ENCODE measurements at regions not wholly inside any gene's neighbourhood (a gene's known extent, or its start where the extent isn't known, plus 50 kb on each side); places are given as distances from the start of the nearest gene placed in this dataset.

- intact Hi-C loops (cut with micrococcal nuclease): no loop called here
- POLR2A ChIA-PET: no interaction called here
- no peaks in the 10 kb centered on the region for H3K9me2 ChIP-seq (ENCODE audit: insufficient read depth)
- peaks cover 93% of the 10 kb centered on the region for H3K27me3 ChIP-seq (ENCODE audit: insufficient read depth, low read length)
- ATAC-seq (no peak), DNase-seq (ENCODE audit: low read depth, low spot score) (no peak)
- no peaks in the 10 kb centered on the region for H3K9me3 ChIP-seq (ENCODE audit: control insufficient read depth in 1 of 2, insufficient read depth in 1 of 2, low read depth in 1 of 2, low read length in 2 of 2)
- H3K79me2 ChIP-seq (ENCODE audit: insufficient read depth, low read length): no peaks in the 10 kb centered on the region
- no peak overlapping the region for H3K4me2 ChIP-seq (ENCODE audit: low read length)
- RAD21 ChIA-PET (ENCODE audit: low non-redundant PET in 1 of 2, low total read pairs in 2 of 2, uncharacterized antibody in 2 of 2, unreplicated experiment in 2 of 2): no interaction called here
- no peaks in the 10 kb centered on the region for H3K36me3 ChIP-seq (ENCODE audit: control insufficient read depth in 1 of 2, insufficient read depth in 2 of 2, low read length in 2 of 2)
- H3K9ac ChIP-seq (ENCODE audit: low read length): no peak overlapping the region
- no peak overlapping the region for H2AFZ ChIP-seq (ENCODE audit: low read depth, low read length, poor library complexity, severe bottlenecking)
- H3K27ac ChIP-seq (ENCODE audit: low read depth, low read length): no peak overlapping the region
- no peak overlapping the region for H3K4me3 ChIP-seq (replicated peaks in 1 of 2; ENCODE audit: low read depth in 1 of 2, low read length in 2 of 2)
- no TSS peak for BruUV-seq (replicated peaks)
- H4K20me1 ChIP-seq (ENCODE audit: insufficient read depth): no peaks in the 10 kb centered on the region
- CTCF ChIA-PET: no interaction called here
- no peaks in the 10 kb centered on the region; a peak in 1 of 4 replicates for H3K4me1 ChIP-seq (ENCODE audit: control insufficient read depth in 1 of 2, insufficient read depth in 2 of 2, low read length in 2 of 2)
- TF ChIP-seq ATF3 (IDR thresholded peaks at IDR 0.05): no peak
These were observed 246.3 kb downstream of the RBFOX3 start for GRCh38 chr17:79364315-79365094.

GRCh38 chr17:79363552-79364275 is 247.1 kb downstream of the RBFOX3 start:
- H3K36me3 ChIP-seq (ENCODE audit: control insufficient read depth in 1 of 2, insufficient read depth in 2 of 2, low read length in 2 of 2): no peaks in the 10 kb centered on the region
- RAD21 ChIA-PET (ENCODE audit: low non-redundant PET in 1 of 2, low total read pairs in 2 of 2, uncharacterized antibody in 2 of 2, unreplicated experiment in 2 of 2): no interaction called here
- ATAC-seq: no peak
- no peak overlapping the region for H3K4me2 ChIP-seq (ENCODE audit: low read length)
- H2AFZ ChIP-seq (ENCODE audit: low read depth, low read length, poor library complexity, severe bottlenecking): no peak overlapping the region
- no peak overlapping the region for H3K9ac ChIP-seq (ENCODE audit: low read length)
- intact Hi-C loops (cut with micrococcal nuclease): no loop called here
- DNase-seq (ENCODE audit: low read depth, low spot score): no peak
- H3K4me1 ChIP-seq (ENCODE audit: control insufficient read depth in 1 of 2, insufficient read depth in 2 of 2, low read length in 2 of 2): no peaks in the 10 kb centered on the region; a peak in 1 of 4 replicates
- CTCF ChIA-PET: no interaction called here
- peaks cover 99% of the 10 kb centered on the region for H3K27me3 ChIP-seq (ENCODE audit: insufficient read depth, low read length)
- H3K27ac ChIP-seq (ENCODE audit: low read depth, low read length): no peak overlapping the region
- H3K9me2 ChIP-seq (ENCODE audit: insufficient read depth): no peaks in the 10 kb centered on the region
- no TSS peak for BruUV-seq (replicated peaks)
- no peak overlapping the region for H3K4me3 ChIP-seq (replicated peaks in 1 of 2; ENCODE audit: low read depth in 1 of 2, low read length in 2 of 2)
- H4K20me1 ChIP-seq (ENCODE audit: insufficient read depth): no peaks in the 10 kb centered on the region
- H3K9me3 ChIP-seq (ENCODE audit: control insufficient read depth in 1 of 2, insufficient read depth in 1 of 2, low read depth in 1 of 2, low read length in 2 of 2): no peaks in the 10 kb centered on the region
- POLR2A ChIA-PET: no interaction called here
- TF ChIP-seq ATF3 (IDR thresholded peaks at IDR 0.05): no peak
- TF ChIP-seq CTCF (IDR thresholded peaks at IDR 0.05 in 2 of 3, conservative IDR thresholded peaks at IDR 0.05 in 1 of 3; ENCODE audit: borderline replicate concordance in 1 of 3, insufficient read depth in 1 of 3, low read depth in 2 of 3, low read length in 2 of 3): no peak
- TF ChIP-seq POLR2A (IDR thresholded peaks at IDR 0.05; ENCODE audit: borderline replicate concordance, extremely low read depth, insufficient read depth, insufficient read length): no peak
- TF ChIP-seq ELF1 (IDR thresholded peaks at IDR 0.05; ENCODE audit: borderline replicate concordance, low read depth): no peak
- no peak for TF ChIP-seq EZH2phosphoT487 (IDR thresholded peaks at IDR 0.05; ENCODE audit: borderline replicate concordance)
- no peak for TF ChIP-seq EGR1 (IDR thresholded peaks at IDR 0.05; ENCODE audit: low read depth)
- TF ChIP-seq POLR2AphosphoS5 (IDR thresholded peaks at IDR 0.05; ENCODE audit: low read depth, low read length): no peak
- TF ChIP-seq RAD21 (IDR thresholded peaks at IDR 0.05; ENCODE audit: low read depth): no peak
- TF ChIP-seq MAX (IDR thresholded peaks at IDR 0.05): no peak
- TF ChIP-seq JUND (IDR thresholded peaks at IDR 0.05): no peak
- TF ChIP-seq ZFX (IDR thresholded peaks at IDR 0.05): no peak
- TF ChIP-seq SRF (IDR thresholded peaks at IDR 0.05; ENCODE audit: low read depth): no peak
- no peaks in the 10 kb centered on the region for H3K79me2 ChIP-seq (ENCODE audit: insufficient read depth, low read length)
